Activated CD4-positive, alpha-beta T cell treated with anti-CD3 and anti-CD28 coated beads, Interleukin-10, Interleukin-2, amounts not matched to agents 100 ng/mL and 50 ng/mL, durations not matched to agents 16 hours and 8 hours (primary cell): ENCODE measurements at regions not wholly inside any gene's neighbourhood (a gene's known extent, or its start where the extent isn't known, plus 50 kb on each side); places are given as distances from the start of the nearest gene placed in this dataset.
"Not testable (repeated sequence)": the region's sequence is repeated elsewhere in the genome, so short reads cannot be mapped to it uniquely, and the experiment has no call there.

Source experiments
- DNase-seq: peaks from one replicate; pipeline ENCODE4 v3.0.0-alpha.2; 2020

GRCh38 chr6:127406722-127407121 lies 52.5 kb downstream of the KIAA0408 start:
- not testable (repeated sequence) for DNase-seq

- DNase-seq = no peak
Measured at GRCh38 chr6:127406122-127406521, 53.1 kb downstream of the KIAA0408 start.

- no peak for DNase-seq
Measured at GRCh38 chr6:127404594-127405178, 54.5 kb downstream of the KIAA0408 start.

GRCh38 chr6:127404133-127404532 lies 55.1 kb downstream of the KIAA0408 start:
- DNase-seq = no peak

GRCh38 chr6:127403636-127404035 lies 55.6 kb downstream of the KIAA0408 start:
- peak; percentile 4 for DNase-seq

- DNase-seq = no peak
Measured at GRCh38 chr6:127402890-127403617, 56.1 kb downstream of the KIAA0408 start.

GRCh38 chr6:127397729-127398630 lies 54.6 kb upstream of the ECHDC1 start:
- DNase-seq = no peak

- not testable (repeated sequence) for DNase-seq
Measured at GRCh38 chr6:127397171-127397597, 53.8 kb upstream of the ECHDC1 start.
